GM12891 (cell line): ENCODE measurements at regions not wholly inside any gene's neighbourhood (a gene's known extent, or its start where the extent isn't known, plus 50 kb on each side); places are given as distances from the start of the nearest gene placed in this dataset.

Experiments
- PAX5 ChIP-seq: IDR thresholded peaks from 2 replicates; pipeline ENCODE4 v1.6.1; 2011; ENCODE audit warnings: low read length, moderate library complexity, mild to moderate bottlenecking; ENCODE audit not compliant: insufficient read depth, severe bottlenecking
- POLR2A ChIP-seq: IDR thresholded peaks from 2 replicates; pipeline ENCODE4 v1.6.1; 2011; ENCODE audit warnings: low read depth, low read length, control low read depth
- POLR2AphosphoS5 ChIP-seq: IDR thresholded peaks from 2 replicates; pipeline ENCODE4 v1.6.1; 2011; ENCODE audit warnings: low read depth, low read length, control low read depth
- POU2F2 ChIP-seq: IDR thresholded peaks from 2 replicates; pipeline ENCODE4 v1.6.1; 2011; ENCODE audit warnings: low read depth, mild to moderate bottlenecking, control low read depth, low read length, moderate library complexity
- SPI1 ChIP-seq: IDR thresholded peaks from 2 replicates; pipeline ENCODE4 v1.6.1; 2011; ENCODE audit warnings: low read depth, low read length, control low read depth
- TAF1 ChIP-seq: IDR thresholded peaks from 2 replicates; pipeline ENCODE4 v1.6.1; 2011; ENCODE audit warnings: low read depth, low read length, control low read depth

DNA sequence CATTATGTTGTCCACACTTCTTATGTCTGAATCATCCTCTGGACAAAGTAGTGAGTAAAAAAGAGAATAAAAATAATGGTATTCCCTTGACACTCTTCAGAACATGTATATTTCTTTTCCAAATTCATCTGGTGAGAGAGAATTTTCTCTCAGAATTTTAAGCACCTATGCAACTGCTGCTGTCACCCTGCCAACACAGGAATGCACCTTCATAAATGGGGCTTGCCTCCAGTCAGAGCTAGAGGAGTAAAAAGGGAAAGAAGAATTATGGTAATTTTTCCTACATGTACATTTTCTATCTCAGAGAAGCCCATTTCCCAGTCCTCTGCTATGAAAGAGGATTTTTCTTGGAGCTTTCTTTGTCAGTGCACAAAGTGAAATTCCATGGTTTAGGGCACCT, 92.2 kb upstream of the ALCAM start:
- TF ChIP-seq POLR2A: no peak
- no peak for TF ChIP-seq POLR2AphosphoS5
- TF ChIP-seq SPI1: no peak
- no peak for TF ChIP-seq TAF1
- TF ChIP-seq POU2F2: no peak
- TF ChIP-seq PAX5: no peak
